AG04450 (cell line): ENCODE measurements at regions not wholly inside any gene's neighbourhood (a gene's known extent, or its start where the extent isn't known, plus 50 kb on each side); places are given as distances from the start of the nearest gene placed in this dataset.

Experiments
- CTCF ChIA-PET: fragments of 300-600, 350-600 bp; formaldehyde crosslinking; extraction: SDS; loops from one replicate; lab custom pipeline; 2022; ENCODE audit warnings: antibody characterized with exemption, inconsistent platforms; lab: Charles Lee
- POLR2A ChIA-PET: fragments of 350-600 bp; formaldehyde crosslinking; extraction: SDS; loops from one replicate; lab custom pipeline; 2021; ENCODE audit warnings: antibody characterized with exemption, inconsistent platforms; lab: Yijun Ruan, JAX
- DNase-seq: peaks from one replicate; pipeline ENCODE4 v3.0.0-alpha.2; 2011; ENCODE audit warnings: low read depth, low spot score
- H3K27ac ChIP-seq: one replicate; pipeline ENCODE4 v1.5.1; 2012; ENCODE audit warnings: low read depth, low read length, control low read depth
- H3K27me3 ChIP-seq: one replicate; pipeline ENCODE4 v1.6.0; 2012; ENCODE audit warnings: low read length; ENCODE audit not compliant: control insufficient read depth, insufficient read depth
- H3K4me3 ChIP-seq: 2 replicates; pipeline ENCODE4 v1.5.1; 2011; ENCODE audit warnings: mild to moderate bottlenecking, low read depth, low read length, control low read depth
- H3K9me3 ChIP-seq: 2 replicates; pipeline ENCODE4 v1.5.1; 2012; ENCODE audit warnings: low read length; ENCODE audit not compliant: control insufficient read depth, insufficient read depth
- TF ChIP-seq, protein P1 (sequence below): IDR thresholded peaks from 2 replicates; pipeline ENCODE4 v1.5.1; 2011; ENCODE audit warnings: low read depth, low read length, control low read depth, inconsistent platforms

- H3K4me3 ChIP-seq = no peak overlapping the region
- POLR2A ChIA-PET = no interaction called here
- DNase-seq = no peak
- TF ChIP-seq, protein P1, sequence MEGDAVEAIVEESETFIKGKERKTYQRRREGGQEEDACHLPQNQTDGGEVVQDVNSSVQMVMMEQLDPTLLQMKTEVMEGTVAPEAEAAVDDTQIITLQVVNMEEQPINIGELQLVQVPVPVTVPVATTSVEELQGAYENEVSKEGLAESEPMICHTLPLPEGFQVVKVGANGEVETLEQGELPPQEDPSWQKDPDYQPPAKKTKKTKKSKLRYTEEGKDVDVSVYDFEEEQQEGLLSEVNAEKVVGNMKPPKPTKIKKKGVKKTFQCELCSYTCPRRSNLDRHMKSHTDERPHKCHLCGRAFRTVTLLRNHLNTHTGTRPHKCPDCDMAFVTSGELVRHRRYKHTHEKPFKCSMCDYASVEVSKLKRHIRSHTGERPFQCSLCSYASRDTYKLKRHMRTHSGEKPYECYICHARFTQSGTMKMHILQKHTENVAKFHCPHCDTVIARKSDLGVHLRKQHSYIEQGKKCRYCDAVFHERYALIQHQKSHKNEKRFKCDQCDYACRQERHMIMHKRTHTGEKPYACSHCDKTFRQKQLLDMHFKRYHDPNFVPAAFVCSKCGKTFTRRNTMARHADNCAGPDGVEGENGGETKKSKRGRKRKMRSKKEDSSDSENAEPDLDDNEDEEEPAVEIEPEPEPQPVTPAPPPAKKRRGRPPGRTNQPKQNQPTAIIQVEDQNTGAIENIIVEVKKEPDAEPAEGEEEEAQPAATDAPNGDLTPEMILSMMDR = no peak
- H3K9me3 ChIP-seq = no peaks in the 10 kb centered on the region; the same call in 1 of the 2 replicates
- H3K27ac ChIP-seq = no peak overlapping the region
- CTCF ChIA-PET = no interaction called here
- H3K27me3 ChIP-seq = peaks cover 14% of the 10 kb centered on the region
These were observed 99.8 kb upstream of the PRR20G start for GRCh38 chr3:127387556-127388153.

DNA sequence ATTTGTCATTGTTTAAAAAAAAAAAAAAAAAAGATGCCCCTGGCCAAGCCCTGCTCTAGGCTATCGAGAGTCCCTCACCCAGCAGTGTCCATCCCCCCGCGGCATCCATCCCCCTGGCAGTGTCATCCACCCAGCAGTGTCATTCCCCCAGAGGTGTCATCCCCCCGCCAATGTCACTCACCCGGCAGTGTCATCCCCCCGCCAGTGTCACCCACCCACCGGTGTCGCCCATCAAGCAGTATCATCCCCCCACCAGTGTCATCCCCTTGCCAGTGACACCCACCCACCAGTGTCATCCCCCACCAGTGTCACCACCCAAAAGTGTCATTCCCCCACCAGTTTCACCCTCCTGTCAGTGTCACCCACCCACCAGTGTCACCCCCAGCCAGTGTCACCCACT lies 99.3 kb upstream of the PRR20G start:
- CTCF ChIA-PET = no interaction called here
- POLR2A ChIA-PET = no interaction called here
- no peak for DNase-seq
- Histone ChIP-seq H3K4me3 (no peak overlapping the region), H3K27me3 (peaks cover 14% of the 10 kb centered on the region), H3K27ac (no peak overlapping the region), H3K9me3 (no peaks in the 10 kb centered on the region; the same call in 1 of the 2 replicates)
- TF ChIP-seq, protein P1 = no peak

DNA sequence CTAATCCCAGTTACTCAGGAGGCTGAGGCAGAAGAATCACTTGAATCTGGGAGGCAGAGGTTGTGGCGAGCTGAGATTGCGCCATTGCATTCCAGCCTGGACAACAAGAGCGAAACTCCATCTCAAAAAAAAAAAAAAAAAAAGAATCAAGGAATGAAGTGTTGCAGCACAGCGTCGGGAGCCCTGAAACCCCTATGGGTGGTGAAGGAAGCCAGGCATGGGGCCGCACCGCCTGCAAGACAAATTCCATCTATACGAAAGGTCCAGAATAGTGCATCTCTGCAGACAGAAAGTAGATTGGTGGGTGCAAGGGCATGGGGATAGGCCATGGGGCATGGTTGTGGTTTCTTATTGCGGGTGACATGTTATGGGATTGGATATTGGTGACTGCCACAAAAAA lies 98.6 kb upstream of the PRR20G start:
- TF ChIP-seq, protein P1 = no peak
- Histone ChIP-seq H3K27me3 (peaks cover 14% of the 10 kb centered on the region), H3K9me3 (no peaks in the 10 kb centered on the region; the same call in 1 of the 2 replicates), H3K4me3 (no peak overlapping the region), H3K27ac (no peak overlapping the region)
- no peak for DNase-seq
- POLR2A ChIA-PET = no interaction called here
- CTCF ChIA-PET = no interaction called here

DNA sequence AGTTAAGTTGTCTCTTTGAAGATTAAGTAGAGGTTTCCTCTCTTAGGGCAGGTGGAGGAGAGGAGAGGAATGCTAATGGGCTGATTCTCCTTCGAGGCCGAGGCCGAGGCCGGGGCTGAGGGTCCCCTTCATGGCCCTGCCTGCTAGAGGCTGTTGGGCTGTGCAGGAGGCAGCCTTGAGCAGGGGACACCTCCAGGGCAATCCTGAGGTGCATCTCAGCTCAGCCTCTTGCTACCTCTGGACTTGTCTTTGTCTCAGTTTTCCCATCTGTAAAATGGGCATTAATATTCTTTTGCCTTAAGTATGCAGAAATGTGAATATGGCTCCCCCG lies 97.7 kb upstream of the PRR20G start:
- H3K4me3 ChIP-seq = no peak overlapping the region
- no peaks in the 10 kb centered on the region; the same call in 1 of the 2 replicates for H3K9me3 ChIP-seq
- ChIA-PET CTCF (no interaction called here), POLR2A (no interaction called here)
- H3K27ac ChIP-seq = no peak overlapping the region
- H3K27me3 ChIP-seq = peaks cover 10% of the 10 kb centered on the region
- TF ChIP-seq, protein P1 = no peak
- no peak for DNase-seq

DNA sequence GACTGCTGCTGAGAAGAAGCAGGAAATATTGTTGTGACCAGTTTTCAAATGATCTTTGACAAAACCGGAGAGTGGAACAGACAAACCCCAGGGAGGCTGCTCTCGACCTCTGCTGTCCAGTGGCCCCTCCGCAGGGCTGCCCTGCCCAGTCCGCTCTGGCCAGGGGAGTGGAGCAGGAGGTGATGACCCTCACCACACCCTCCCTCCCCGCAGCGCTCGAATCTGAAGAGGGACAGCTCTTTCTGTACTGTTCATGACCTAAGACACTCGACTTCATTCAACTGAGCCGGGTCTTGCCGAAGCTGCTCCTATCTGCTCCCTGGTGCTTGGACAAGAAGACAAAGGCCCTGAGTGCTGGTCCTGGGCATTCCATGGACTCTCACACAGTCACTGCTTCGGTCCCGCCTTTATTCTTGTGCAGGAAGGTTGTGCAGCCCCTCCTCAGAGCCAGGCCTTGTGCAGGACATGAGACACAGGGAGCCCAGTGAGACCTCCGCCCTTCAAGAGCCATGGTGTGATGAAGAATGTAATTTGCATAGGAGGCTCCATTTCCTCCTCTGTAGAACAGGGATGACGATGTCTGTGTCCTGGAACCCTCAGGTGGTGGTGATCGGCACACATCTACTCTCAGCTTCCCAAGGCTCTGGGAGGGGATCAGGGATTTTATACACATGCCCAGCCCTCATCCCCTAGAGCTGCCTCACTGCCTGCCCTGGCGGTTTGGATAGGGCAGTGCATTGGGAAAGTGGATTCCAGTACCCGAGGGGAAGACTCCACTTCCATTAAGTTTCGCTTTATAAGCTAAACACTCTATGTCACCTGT lies 97.1 kb upstream of the PRR20G start:
- TF ChIP-seq, protein P1 = no peak

More for the DNA sequence above, 97.1 kb upstream of the PRR20G start:
- no peak overlapping the region for H3K4me3 ChIP-seq
- H3K9me3 ChIP-seq = no peaks in the 10 kb centered on the region; the same call in 1 of the 2 replicates
- DNase-seq = no peak
- POLR2A ChIA-PET = no interaction called here
- H3K27me3 ChIP-seq = peaks cover 10% of the 10 kb centered on the region
- CTCF ChIA-PET = no interaction called here
- no peak overlapping the region for H3K27ac ChIP-seq
